Thyroid gland (tissue), 4 donors: ENCODE measurements at regions not wholly inside any gene's neighbourhood (a gene's known extent, or its start where the extent isn't known, plus 50 kb on each side); places are given as distances from the start of the nearest gene placed in this dataset.

Source experiments
- DNase-seq, 2 donors: peaks; one replicate each; pipeline ENCODE4 v3.0.0-alpha.2; 2019
- H3K27ac ChIP-seq, 3 donors: fragments of 200-600 bp; sonication (generic); 1 replicate in 2 of 3; 2 replicates in 1 of 3; pipeline ENCODE4 v1.5.1; 2016 to 2019; ENCODE audit warnings: mild to moderate bottlenecking in 1 of 3, moderate library complexity in 1 of 3
- H3K27me3 ChIP-seq: fragments of 200-600 bp; sonication (generic); one replicate; pipeline ENCODE4 v1.5.1; 2019
- H3K36me3 ChIP-seq, 2 donors: fragments of 200-600 bp; sonication (generic); one replicate each; pipeline ENCODE4 v1.5.1; 2016 to 2019
- H3K4me1 ChIP-seq, 2 donors: fragments of 200-600 bp; sonication (generic); one replicate each; pipeline ENCODE4 v1.5.1; 2017 to 2019
- H3K4me3 ChIP-seq, 3 donors: fragments of 200-600 bp; sonication (generic); replicated peaks in 1 of 3; 1 replicate in 2 of 3; 2 replicates in 1 of 3; pipeline ENCODE4 v1.5.1; 2016; ENCODE audit warnings: mild to moderate bottlenecking in 1 of 3
- H3K9me3 ChIP-seq: fragments of 200-600 bp; sonication (generic); one replicate; pipeline ENCODE4 v1.5.1; 2017
- CTCF ChIP-seq, 6 experiments: fragments of 200-600 bp in 3 of 6; fragments of 450-650 bp in 3 of 6; sonication (generic) in 3 of 6; IDR thresholded peaks; one replicate each; pipeline ENCODE4 v1.5.1; 2016 to 2019; ENCODE audit warnings: antibody characterized with exemption in 6 of 6, mild to moderate bottlenecking in 2 of 6, inconsistent platforms in 1 of 6, moderate library complexity in 1 of 6
- POLR2A ChIP-seq, 2 donors: fragments of 450-650 bp; IDR thresholded peaks; one replicate each; pipeline ENCODE4 v1.6.1; 2017; ENCODE audit warnings: antibody characterized with exemption in 2 of 2, mild to moderate bottlenecking in 2 of 2, moderate library complexity in 1 of 2
- WGBS, 2 donors: methylation state at CpG; one replicate each; pipeline ENCODE4 v1.1.5; 2017; 5-methylcytosine and 5-hydroxymethylcytosine counted together
- intact Hi-C: fragments of 100-400 bp; cut with DNase I; formaldehyde crosslinking; loops from one replicate; pipeline ENCODE4 v1.15.1; 2023

DNA sequence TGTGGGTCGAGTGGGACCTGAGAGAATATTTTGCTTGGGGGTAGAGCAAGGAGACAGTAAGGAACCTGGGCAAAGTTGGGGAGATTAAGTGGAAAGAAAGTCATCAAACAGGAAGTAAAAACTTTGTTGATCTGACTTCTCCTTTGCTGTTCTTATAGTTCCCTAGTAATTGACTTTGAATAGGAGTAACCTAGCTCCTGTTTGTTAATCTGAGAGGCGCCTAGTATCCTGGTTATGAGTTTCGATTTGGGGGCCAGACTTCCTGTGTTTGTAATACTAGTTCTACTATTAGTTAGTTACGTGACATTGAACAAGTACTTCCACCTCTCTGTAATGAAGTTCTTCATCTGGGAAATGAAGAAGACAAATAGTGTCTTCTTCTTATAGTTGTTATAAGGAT is 99.1 kb downstream of the ZNF365 start:
- Histone ChIP-seq H3K27ac (no peak overlapping the region), H3K4me1 (no peaks in the 10 kb centered on the region), H3K27me3 (no peaks in the 10 kb centered on the region), H3K9me3 (no peaks in the 10 kb centered on the region), H3K36me3 (no peaks in the 10 kb centered on the region), H3K4me3 (no peak overlapping the region)
- whole genome bisulfite sequencing, 2 donors = 74 to 86% methylated on average over 4 of the region's 4 CpGs
- no peak for DNase-seq
- no peak for TF ChIP-seq POLR2A (IDR thresholded peaks at IDR 0.05)
- TF ChIP-seq CTCF (IDR thresholded peaks at IDR 0.05) = no peak
- intact Hi-C loops = no loop called here

GRCh38 chr10:62475551-62475950 is 101.4 kb downstream of the ZNF365 start:
- intact Hi-C loops = no loop called here
- H3K9me3 ChIP-seq = no peaks in the 10 kb centered on the region
- no peak for TF ChIP-seq POLR2A (IDR thresholded peaks at IDR 0.05)
- TF ChIP-seq CTCF (IDR thresholded peaks at IDR 0.05) = no peak

GRCh38 chr10:62479523-62479922 is 105.4 kb downstream of the ZNF365 start:
- intact Hi-C loops = no loop called here
- H3K4me1 ChIP-seq = no peaks in the 10 kb centered on the region
- no peaks in the 10 kb centered on the region for H3K27me3 ChIP-seq
- no peak overlapping the region for H3K4me3 ChIP-seq
- H3K27ac ChIP-seq = no peak overlapping the region
- WGBS, 2 donors = 87 to 91% methylated on average over 4 of the region's 4 CpGs
- no peaks in the 10 kb centered on the region for H3K36me3 ChIP-seq
- TF ChIP-seq CTCF (IDR thresholded peaks at IDR 0.05) (no peak), POLR2A (IDR thresholded peaks at IDR 0.05) (no peak)
- DNase-seq = no peak
- H3K9me3 ChIP-seq = no peaks in the 10 kb centered on the region

More at GRCh38 chr10:62475551-62475950, 101.4 kb downstream of the ZNF365 start:
- WGBS, 2 donors = 69 to 70% methylated on average over 6 of the region's 6 CpGs
- Histone ChIP-seq H3K27ac (no peak overlapping the region), H3K36me3 (no peaks in the 10 kb centered on the region), H3K27me3 (no peaks in the 10 kb centered on the region), H3K4me1 (no peaks in the 10 kb centered on the region), H3K4me3 (no peak overlapping the region)
- no peak for DNase-seq

GRCh38 chr10:62480196-62480595 is 106.0 kb downstream of the ZNF365 start:
- TF ChIP-seq CTCF (IDR thresholded peaks at IDR 0.05) = no peak
- TF ChIP-seq POLR2A (IDR thresholded peaks at IDR 0.05) = no peak
- 44 to 55% methylated on average over 1 of the region's 1 CpG for WGBS, 2 donors
- no peak for DNase-seq
- Histone ChIP-seq H3K27me3 (no peaks in the 10 kb centered on the region), H3K27ac (no peak overlapping the region), H3K4me3 (no peak overlapping the region), H3K4me1 (no peaks in the 10 kb centered on the region), H3K36me3 (no peaks in the 10 kb centered on the region), H3K9me3 (no peaks in the 10 kb centered on the region)
- intact Hi-C loops = no loop called here

- Histone ChIP-seq H3K4me3 (no peak overlapping the region), H3K4me1 (no peaks in the 10 kb centered on the region), H3K36me3 (no peaks in the 10 kb centered on the region), H3K27ac (no peak overlapping the region), H3K9me3 (no peaks in the 10 kb centered on the region), H3K27me3 (no peaks in the 10 kb centered on the region)
- intact Hi-C loops = no loop called here
- no peak for DNase-seq
- 73 to 91% methylated on average over 1 of the region's 1 CpG for WGBS, 2 donors
- TF ChIP-seq POLR2A (IDR thresholded peaks at IDR 0.05) (no peak), CTCF (IDR thresholded peaks at IDR 0.05) (no peak)
Observed at GRCh38 chr10:62482581-62482980, 108.4 kb downstream of the ZNF365 start.
